HG03135 (cell line): ENCODE measurements at regions not wholly inside any gene's neighbourhood (a gene's known extent, or its start where the extent isn't known, plus 50 kb on each side); places are given as distances from the start of the nearest gene placed in this dataset.

Experiments used
- ATAC-seq: cut with Tn5 transposase; IDR thresholded peaks from one replicate; pipeline ENCODE4 v1.9.1; 2021; ENCODE audit warnings: mild to moderate bottlenecking, moderate library complexity; ENCODE audit not compliant: unreplicated experiment

GRCh38 chr21:43277481-43278351, 108.9 kb downstream of the CRYAA start:
- no peak for ATAC-seq

GRCh38 chr21:43276811-43277210, 108.0 kb downstream of the CRYAA start:
- no peak for ATAC-seq

- no peak for ATAC-seq
These were observed 106.8 kb downstream of the CRYAA start for GRCh38 chr21:43275421-43276211.

GRCh38 chr21:43274946-43275310, 106.1 kb downstream of the CRYAA start:
- no peak for ATAC-seq

- no peak for ATAC-seq
These were observed 105.5 kb downstream of the CRYAA start for GRCh38 chr21:43274022-43274945.

- ATAC-seq, result no peak
These were observed 104.9 kb downstream of the CRYAA start for GRCh38 chr21:43273708-43274021.

- no peak for ATAC-seq
These were observed 104.4 kb downstream of the CRYAA start for GRCh38 chr21:43273016-43273707.

- no peak for ATAC-seq
These were observed 103.8 kb downstream of the CRYAA start for GRCh38 chr21:43272591-43272990.

- no peak for ATAC-seq
These were observed 102.7 kb downstream of the CRYAA start for GRCh38 chr21:43271452-43272020.

- no peak for ATAC-seq
These were observed 102.0 kb downstream of the CRYAA start for GRCh38 chr21:43270800-43271301.

- ATAC-seq, result no peak
These were observed 101.3 kb downstream of the CRYAA start for GRCh38 chr21:43269957-43270705.

- no peak for ATAC-seq
These were observed 100.6 kb downstream of the CRYAA start for GRCh38 chr21:43269440-43269839.

- ATAC-seq, result no peak
These were observed 100.0 kb downstream of the CRYAA start for GRCh38 chr21:43268804-43269186.

- ATAC-seq, result no peak
These were observed 99.4 kb downstream of the CRYAA start for GRCh38 chr21:43268086-43268803.

GRCh38 chr21:43267391-43268085, 98.7 kb downstream of the CRYAA start:
- ATAC-seq, result no peak

GRCh38 chr21:43266534-43266933, 97.7 kb downstream of the CRYAA start:
- no peak for ATAC-seq

- ATAC-seq, result no peak
These were observed 93.6 kb downstream of the CRYAA start for GRCh38 chr21:43262427-43262826.
